Choroid plexus epithelial cell (primary cell): ENCODE measurements at regions not wholly inside any gene's neighbourhood (a gene's known extent, or its start where the extent isn't known, plus 50 kb on each side); places are given as distances from the start of the nearest gene placed in this dataset.

Experiments used
- DNase-seq: peaks from one replicate; pipeline ENCODE4 v3.0.0-alpha.2; 2010; ENCODE audit warnings: low read depth
- H3K4me3 ChIP-seq: 2 replicates; pipeline ENCODE4 v1.5.1; 2011; ENCODE audit warnings: low read depth, mild to moderate bottlenecking, control low read depth, low read length, moderate library complexity
- CTCF ChIP-seq: conservative IDR thresholded peaks from 2 replicates; pipeline ENCODE4 v1.5.1; 2011; ENCODE audit warnings: low read depth, mild to moderate bottlenecking, control low read depth, inconsistent platforms, low read length, moderate library complexity

- no peak overlapping the region for H3K4me3 ChIP-seq
- DNase-seq = no peak
- TF ChIP-seq CTCF = no peak
These were observed 106.5 kb upstream of the MTAP start for GRCh38 chr9:21695874-21696341.

DNA sequence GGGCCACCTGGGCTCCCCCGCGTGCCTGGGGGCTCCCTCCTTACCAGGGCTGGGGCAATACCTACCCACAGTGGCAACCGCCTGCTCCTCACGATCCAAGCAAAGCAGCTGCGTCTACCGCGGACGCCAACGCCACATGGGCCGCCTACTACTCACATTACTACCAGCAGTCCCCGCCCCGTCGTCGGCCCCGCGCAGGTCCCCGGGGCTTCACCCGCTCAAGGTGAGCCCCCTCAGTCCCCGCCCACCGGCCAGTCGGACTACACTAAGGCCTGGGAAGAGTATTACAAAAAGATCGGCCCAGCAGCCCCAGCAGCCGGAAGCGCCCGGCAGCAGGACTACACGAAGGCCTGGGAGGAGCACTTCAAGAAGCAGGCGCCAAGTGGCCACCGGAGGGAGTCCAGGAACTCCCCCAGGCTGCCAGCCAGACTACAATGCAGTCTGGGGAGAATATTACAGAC lies 106.0 kb upstream of the MTAP start:
- peak; percentile 56 for DNase-seq
- peak; percentile 56 for TF ChIP-seq CTCF
- H3K4me3 ChIP-seq = no peak overlapping the region

DNA sequence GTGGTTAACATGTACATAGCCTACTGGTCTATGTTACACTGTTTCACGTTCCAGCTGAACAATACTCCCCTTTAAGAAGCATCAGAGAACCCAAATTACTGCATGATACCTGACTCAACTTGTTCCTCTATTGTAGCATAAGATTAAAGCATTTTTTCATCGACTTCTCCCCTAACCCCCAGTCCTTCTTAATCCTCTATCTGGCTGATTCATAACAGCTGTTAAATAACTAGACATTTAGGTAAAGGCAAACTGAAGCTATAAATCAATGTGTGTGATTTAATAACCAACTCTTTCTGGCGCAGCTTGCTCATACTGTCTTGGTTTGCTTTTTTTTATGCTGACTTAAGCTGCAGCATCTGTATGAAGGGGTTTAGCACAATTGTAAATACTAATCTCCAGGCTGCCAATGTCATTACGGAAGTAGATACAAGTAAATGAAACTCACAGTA lies 94.2 kb upstream of the MTAP start:
- no peak for TF ChIP-seq CTCF
- DNase-seq = no peak
- no peak overlapping the region for H3K4me3 ChIP-seq

DNA sequence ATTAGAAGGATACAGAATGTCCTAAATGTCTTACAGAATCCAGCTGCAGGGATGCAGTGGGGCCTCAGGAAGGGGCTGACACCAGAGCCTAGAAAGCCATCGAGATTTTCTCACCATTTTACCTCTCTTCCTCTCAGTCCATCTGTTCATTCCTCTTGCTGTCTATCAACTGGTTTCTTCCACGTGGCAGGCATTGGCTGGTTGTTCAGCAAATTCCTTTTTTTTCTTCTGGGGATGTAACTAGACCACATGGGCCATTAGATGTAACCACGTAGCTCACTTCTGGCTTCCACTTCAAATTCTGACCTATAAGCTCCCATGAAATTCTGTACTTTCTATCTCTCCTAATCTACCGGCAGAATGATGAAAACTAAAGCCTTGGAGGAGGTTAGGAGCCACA lies 93.6 kb upstream of the MTAP start:
- H3K4me3 ChIP-seq = no peak overlapping the region
- TF ChIP-seq CTCF = no peak
- DNase-seq = peak; percentile 3

DNA sequence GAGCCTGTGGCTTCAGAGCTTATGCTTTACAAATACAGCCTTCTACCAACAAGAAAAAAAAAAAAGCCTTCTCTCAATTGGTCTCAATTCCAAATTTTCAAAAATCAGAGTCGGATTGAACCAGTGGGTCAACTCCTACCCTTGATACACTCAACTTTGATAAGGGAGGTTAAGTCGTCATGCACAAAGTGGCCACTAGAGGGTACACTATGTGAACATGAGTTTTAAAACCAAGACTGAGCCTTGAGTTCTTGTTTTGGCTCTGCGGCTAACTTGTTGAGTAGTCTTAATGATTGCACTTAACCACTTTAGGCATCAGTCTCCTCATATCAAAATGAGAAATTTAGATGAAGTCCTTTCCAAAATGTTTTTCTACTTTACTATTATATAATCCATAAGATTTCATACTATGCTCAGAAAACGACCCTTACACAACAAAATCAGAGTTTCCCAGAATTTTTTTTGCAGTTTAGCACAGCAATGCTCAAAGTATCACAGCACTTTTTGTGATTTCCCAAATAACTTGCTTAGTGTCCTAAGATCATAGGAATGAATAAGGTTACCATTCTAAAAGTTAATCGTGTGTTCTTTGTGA lies 92.9 kb upstream of the MTAP start:
- no peak overlapping the region for H3K4me3 ChIP-seq
- TF ChIP-seq CTCF = peak; percentile 81
- DNase-seq = peak; percentile 73

DNA sequence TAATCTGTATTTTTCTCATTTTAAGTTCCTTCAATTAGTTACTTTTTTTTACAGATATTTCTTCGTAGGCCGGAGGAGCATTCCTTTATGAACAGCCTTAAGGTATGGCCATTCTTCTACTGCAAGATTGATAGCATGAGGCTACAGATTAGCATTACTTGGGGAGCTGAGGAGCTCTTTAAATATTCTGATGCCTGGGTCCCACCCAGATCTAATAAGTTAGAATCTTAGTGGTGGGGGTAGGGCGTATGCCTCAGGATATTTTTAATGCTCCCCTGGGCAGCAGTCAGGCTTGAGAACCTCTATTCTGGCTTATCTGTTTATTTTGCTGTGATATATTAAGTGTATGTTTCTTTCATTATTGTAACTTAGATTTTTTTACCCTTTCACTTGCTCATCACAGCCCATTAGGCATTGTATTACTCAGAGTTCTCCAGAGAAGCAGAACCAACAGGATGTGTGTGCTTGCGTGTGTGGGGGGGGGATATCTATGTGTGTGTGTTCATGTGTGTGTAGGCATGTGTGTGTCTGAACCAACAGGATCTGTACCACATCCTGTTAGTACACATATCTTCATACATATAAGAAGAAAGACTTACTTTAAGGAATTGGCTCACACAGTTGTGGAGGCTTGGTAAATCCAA lies 91.8 kb upstream of the MTAP start:
- no peak overlapping the region for H3K4me3 ChIP-seq
- DNase-seq = peak; percentile 19
- TF ChIP-seq CTCF = no peak

- H3K4me3 ChIP-seq = no peak overlapping the region
- TF ChIP-seq CTCF = no peak
- peak; percentile 37 for DNase-seq
These were observed 90.9 kb upstream of the MTAP start for GRCh38 chr9:21711504-21711903.
